ENCODE measurements at regions not wholly inside any gene's neighbourhood (a gene's known extent, or its start where the extent isn't known, plus 50 kb on each side); places are given as distances from the start of the nearest gene placed in this dataset.

DNA sequence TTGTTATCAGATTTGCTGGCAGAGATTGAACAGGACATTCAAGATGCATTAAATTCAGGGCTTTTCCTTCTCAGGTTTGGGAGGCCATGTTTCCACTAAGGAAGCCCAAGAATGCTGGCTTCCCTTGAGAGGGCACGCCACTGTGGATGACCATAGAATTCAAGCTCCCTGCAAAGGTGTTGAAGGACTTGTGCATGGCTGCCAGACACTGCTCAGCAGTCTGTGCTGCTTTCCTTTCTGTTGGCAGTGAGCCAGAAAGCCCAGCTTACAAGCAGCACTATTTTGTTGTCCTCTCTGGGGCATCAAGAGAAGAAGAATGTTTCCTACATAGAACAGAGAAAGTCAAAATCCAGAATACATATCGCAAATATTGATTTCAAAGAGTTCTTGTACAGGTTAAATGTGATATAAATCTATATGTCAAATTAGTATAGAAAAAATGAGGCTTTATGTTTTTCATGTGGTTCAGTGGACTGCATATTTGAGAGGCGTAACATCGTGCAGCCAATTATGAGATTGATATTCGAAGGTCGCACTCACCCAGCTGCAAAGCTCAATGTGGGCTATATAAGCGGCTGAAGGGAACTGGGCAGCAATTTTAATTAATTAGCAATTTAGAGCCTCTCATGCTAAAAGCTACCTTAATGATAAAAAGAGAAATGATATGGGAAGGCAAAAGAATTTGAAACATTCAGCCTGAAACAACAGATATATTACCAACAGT, 103.1 kb upstream of the ISL1 start:
- peak; percentile 4 for DNase-seq

DNA sequence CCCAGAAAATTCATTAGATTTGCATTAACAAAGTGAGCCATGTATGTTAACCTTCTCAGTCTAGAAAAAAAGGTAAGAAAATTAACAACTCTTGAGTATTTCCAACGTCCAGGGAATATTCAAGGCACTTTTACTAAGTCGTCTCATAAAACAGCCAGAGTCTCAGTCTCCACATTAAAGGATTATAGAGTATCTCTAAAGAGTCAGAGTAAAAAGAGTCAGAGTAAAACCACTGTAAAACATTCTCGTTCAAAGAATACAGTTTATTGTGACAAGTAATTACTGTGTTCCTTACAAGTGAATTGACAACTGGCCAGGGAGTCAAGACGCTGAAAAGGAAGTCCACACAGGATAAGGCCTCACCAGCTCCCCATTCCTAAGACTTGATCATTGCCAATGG, 97.2 kb upstream of the ISL1 start:
- no peak for DNase-seq

DNA sequence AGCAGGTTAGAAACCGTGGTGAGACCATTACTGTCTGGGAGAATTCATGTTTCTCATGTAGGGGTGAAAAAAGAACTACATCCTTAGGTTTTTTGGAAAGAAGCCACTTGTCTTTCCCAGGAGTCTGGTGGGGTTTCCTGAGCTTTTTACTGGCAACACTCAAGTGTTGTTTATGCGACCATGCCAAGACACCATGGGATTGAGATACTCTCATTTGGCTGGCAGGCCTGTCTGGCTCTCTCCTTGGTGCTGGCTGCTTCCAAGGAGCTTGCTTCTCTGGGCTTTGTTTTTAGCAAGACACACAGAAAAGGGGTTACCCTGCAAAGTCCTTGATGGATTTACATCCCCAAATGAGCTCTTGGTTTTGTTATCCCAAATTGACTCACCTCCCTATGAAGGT, 80.9 kb upstream of the ISL1 start:
- DNase-seq, result no peak

DNA sequence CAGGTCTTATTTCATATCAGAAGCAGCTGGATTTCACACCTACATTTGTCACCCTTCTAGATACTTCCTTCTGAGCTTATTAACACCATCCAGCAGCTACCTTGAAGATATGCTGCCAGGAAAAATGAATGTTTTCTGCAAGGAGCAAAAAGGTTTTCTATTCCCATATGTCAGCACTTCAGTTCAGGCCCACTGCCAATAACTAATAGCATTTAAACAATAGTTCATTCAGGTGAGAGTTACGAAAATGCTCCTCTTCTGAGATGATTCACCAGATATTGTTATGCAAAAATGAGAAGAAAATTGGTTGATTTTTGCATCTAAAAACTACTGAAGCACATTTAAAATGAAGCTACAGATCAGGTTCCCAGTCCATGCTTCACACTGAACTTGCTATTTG, 56.4 kb upstream of the ISL1 start:
- DNase-seq, result no peak
